SK-N-SH (cell line): ENCODE measurements at regions not wholly inside any gene's neighbourhood (a gene's known extent, or its start where the extent isn't known, plus 50 kb on each side); places are given as distances from the start of the nearest gene placed in this dataset.

Experiments
- CHD2 ChIP-seq: fragments of 150-350 bp; IDR thresholded peaks from 2 replicates; pipeline ENCODE4 v1.6.1; 2018; ENCODE audit warnings: low read length; ENCODE audit not compliant: partially characterized antibody
- EP300 ChIP-seq, 2 experiments: IDR thresholded peaks; 2 replicates each; pipeline versions ENCODE4 v1.4.0 to v1.6.1; 2012; ENCODE audit warnings: borderline replicate concordance in 1 of 2, low read depth in 1 of 2, low read length in 1 of 2
- GABPA ChIP-seq: IDR thresholded peaks from 2 replicates; pipeline ENCODE4 v1.4.0; 2012; ENCODE audit warnings: low read depth, mild to moderate bottlenecking
- NFIC ChIP-seq: IDR thresholded peaks from 2 replicates; pipeline ENCODE4 v1.4.0; 2012; ENCODE audit warnings: borderline replicate concordance
- NRF1 ChIP-seq: IDR thresholded peaks from 2 replicates; pipeline ENCODE4 v1.6.1; 2012; ENCODE audit warnings: low read depth, mild to moderate bottlenecking, low read length
- RAD21 ChIP-seq: IDR thresholded peaks from 2 replicates; pipeline ENCODE4 v1.6.1; 2012; ENCODE audit warnings: mild to moderate bottlenecking, low read length
- RCOR1 ChIP-seq: fragments of 150-350 bp; IDR thresholded peaks from 2 replicates; pipeline ENCODE4 v1.6.1; 2017; ENCODE audit warnings: antibody characterized with exemption, low read length
- SIN3A ChIP-seq: IDR thresholded peaks from 2 replicates; pipeline ENCODE4 v1.6.1; 2012; ENCODE audit warnings: low read depth, mild to moderate bottlenecking, low read length, moderate library complexity, borderline replicate concordance
- SMC3 ChIP-seq: IDR thresholded peaks from 2 replicates; pipeline ENCODE4 v1.6.1; 2012; ENCODE audit warnings: low read depth, low read length, improper control_type of control experiment
- TAF1 ChIP-seq: IDR thresholded peaks from 2 replicates; pipeline ENCODE4 v1.6.1; 2012; ENCODE audit warnings: low read depth, mild to moderate bottlenecking, low read length, moderate library complexity, borderline replicate concordance
- TCF12 ChIP-seq: IDR thresholded peaks from 2 replicates; pipeline ENCODE4 v1.4.0; 2012
- YY1 ChIP-seq: IDR thresholded peaks from 2 replicates; pipeline ENCODE4 v1.4.0; 2012; ENCODE audit warnings: low read depth, mild to moderate bottlenecking
- ZBTB33 ChIP-seq: IDR thresholded peaks from 2 replicates; pipeline ENCODE4 v1.4.0; 2012; ENCODE audit warnings: low read depth, borderline replicate concordance
- TF ChIP-seq, protein P1 (sequence below): fragments of 200-600 bp; sonication (generic); IDR thresholded peaks from 2 replicates; pipeline ENCODE4 v1.6.1; 2017; ENCODE audit warnings: antibody characterized with exemption, mild to moderate bottlenecking, moderate library complexity

GRCh38 chr12:104823985-104824461, 134.1 kb downstream of the SLC41A2 start:
- TF ChIP-seq, protein P1, sequence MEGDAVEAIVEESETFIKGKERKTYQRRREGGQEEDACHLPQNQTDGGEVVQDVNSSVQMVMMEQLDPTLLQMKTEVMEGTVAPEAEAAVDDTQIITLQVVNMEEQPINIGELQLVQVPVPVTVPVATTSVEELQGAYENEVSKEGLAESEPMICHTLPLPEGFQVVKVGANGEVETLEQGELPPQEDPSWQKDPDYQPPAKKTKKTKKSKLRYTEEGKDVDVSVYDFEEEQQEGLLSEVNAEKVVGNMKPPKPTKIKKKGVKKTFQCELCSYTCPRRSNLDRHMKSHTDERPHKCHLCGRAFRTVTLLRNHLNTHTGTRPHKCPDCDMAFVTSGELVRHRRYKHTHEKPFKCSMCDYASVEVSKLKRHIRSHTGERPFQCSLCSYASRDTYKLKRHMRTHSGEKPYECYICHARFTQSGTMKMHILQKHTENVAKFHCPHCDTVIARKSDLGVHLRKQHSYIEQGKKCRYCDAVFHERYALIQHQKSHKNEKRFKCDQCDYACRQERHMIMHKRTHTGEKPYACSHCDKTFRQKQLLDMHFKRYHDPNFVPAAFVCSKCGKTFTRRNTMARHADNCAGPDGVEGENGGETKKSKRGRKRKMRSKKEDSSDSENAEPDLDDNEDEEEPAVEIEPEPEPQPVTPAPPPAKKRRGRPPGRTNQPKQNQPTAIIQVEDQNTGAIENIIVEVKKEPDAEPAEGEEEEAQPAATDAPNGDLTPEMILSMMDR = no peak
- TF ChIP-seq CHD2 = no peak
- no peak for TF ChIP-seq ZBTB33
- no peak for TF ChIP-seq TAF1
- TF ChIP-seq RAD21 = no peak
- no peak for TF ChIP-seq NFIC
- TF ChIP-seq SIN3A = no peak
- TF ChIP-seq GABPA = no peak
- TF ChIP-seq RCOR1 = no peak
- TF ChIP-seq SMC3 = no peak
- TF ChIP-seq NRF1 = no peak
- no peak for TF ChIP-seq TCF12
- TF ChIP-seq EP300 (IDR thresholded peaks at IDR 0.05; ENCODE audit: borderline replicate concordance in 1 of 2, low read depth in 1 of 2, low read length in 1 of 2) = no peak
- no peak for TF ChIP-seq YY1
